HL-60 (cell line): ENCODE measurements at regions not wholly inside any gene's neighbourhood (a gene's known extent, or its start where the extent isn't known, plus 50 kb on each side); places are given as distances from the start of the nearest gene placed in this dataset.

Experiments used
- CTCF ChIP-seq: IDR thresholded peaks from one replicate; pipeline ENCODE4 v1.5.1; 2011; ENCODE audit warnings: low read length, control low read depth, inconsistent platforms; ENCODE audit not compliant: insufficient read depth
- GABPA ChIP-seq: IDR thresholded peaks from 2 replicates; pipeline ENCODE4 v1.6.1; 2012; ENCODE audit warnings: low read depth
- POLR2AphosphoS5 ChIP-seq: IDR thresholded peaks from 2 replicates; pipeline ENCODE4 v1.6.1; 2012; ENCODE audit warnings: low read depth
- REST ChIP-seq: IDR thresholded peaks from 2 replicates; pipeline ENCODE4 v1.6.1; 2012; ENCODE audit warnings: low read depth; ENCODE audit not compliant: insufficient replicate concordance
- SPI1 ChIP-seq: IDR thresholded peaks from 2 replicates; pipeline ENCODE4 v1.6.1; 2012; ENCODE audit warnings: low read depth, mild to moderate bottlenecking, borderline replicate concordance

GRCh38 chr9:10911373-10911772 is 298.6 kb upstream of the PTPRD start:
- TF ChIP-seq CTCF, result no peak
- TF ChIP-seq POLR2AphosphoS5, result no peak
- TF ChIP-seq REST, result no peak
- TF ChIP-seq GABPA, result no peak
- TF ChIP-seq SPI1, result no peak
